ENCODE measurements at regions not wholly inside any gene's neighbourhood (a gene's known extent, or its start where the extent isn't known, plus 50 kb on each side); places are given as distances from the start of the nearest gene placed in this dataset.

DNA sequence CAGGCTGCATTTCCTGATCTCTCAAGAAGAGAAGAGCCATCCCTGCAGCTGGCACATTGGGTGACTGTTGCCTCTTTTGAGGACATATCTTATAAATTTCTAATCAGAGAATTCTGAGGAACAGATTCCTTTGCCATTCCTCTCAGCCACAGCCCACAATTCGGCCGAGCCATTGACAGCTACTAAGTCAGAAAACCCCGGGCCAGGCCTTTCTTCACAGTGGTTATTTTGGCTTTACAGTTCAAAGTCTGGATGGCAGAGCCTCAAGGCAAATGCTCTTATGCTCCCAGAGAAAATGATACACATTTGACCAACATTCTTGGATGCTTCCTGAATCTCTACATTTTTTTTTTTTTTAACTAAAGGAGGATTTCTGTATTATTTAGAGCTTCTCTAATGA, 138.4 kb upstream of the FRMD6 start:
- no peak for DNase-seq

DNA sequence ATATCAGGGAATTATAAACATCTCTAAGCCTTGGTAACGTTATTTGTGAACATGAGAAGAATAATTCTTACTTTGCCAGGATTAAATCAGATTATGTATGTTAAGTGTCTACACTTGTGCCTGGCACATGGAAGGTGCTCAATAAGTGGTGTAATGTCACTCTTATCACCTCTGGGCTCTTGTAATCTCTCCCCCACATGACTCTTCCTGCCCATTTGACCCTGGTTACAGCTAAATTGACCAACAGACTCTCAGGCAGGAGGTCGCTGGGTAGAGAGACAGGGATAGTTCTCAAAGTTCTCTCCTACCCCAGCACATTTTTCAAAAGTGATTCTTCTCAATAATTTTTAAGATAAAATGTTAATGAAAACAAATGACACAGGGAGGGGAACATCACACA, 137.8 kb upstream of the FRMD6 start:
- DNase-seq, result no peak

DNA sequence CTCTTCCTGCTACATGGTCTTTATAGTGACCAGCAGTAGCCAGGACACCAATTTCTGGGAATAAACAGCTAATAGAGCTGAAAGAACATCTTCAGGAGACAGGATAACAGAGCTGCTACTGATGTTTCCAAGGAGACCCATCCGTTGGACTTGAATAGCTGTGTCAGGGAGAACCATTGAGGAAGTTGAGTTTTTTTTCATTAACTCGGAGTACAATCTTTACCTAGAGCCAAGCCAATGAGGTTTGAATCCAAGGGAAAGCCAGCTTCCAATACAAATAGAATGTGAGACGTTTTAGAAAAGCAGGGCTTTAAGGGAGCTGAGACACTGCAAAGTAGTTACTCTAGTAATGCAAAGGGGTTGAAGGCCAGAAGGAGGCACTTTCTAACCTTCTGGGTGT, 136.1 kb upstream of the FRMD6 start:
- DNase-seq, result no peak

DNA sequence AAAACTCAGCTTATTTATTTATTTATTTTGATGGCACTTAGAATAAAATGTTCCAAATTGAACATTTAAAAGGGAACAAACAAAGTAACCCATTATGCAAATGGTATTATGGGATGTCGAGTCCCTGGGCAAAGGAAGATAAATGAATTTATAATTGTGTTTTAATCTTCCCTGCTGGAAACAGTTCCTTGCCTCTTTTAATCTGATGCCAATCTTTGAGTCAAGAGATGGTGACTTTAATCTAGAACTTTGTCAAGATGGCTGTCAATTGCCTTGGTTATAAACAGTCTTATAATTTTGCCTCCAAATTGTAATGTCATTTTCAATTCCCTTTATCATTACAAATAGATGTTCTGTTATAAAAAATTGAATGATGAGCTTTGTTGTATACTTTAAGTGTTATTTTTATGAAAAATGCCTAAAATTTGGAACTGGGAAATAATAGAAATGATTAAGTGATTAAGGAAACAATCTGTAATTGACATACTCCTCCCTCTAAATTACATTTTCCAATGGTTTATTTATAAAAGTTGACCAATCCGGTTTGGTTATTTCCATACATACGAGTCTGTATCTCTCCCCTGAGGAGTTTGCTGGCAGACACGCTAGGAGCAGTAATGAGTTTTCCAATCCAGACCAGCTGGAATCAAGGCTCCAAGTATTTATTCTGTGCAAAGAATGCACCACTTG, 134.9 kb upstream of the FRMD6 start:
- DNase-seq, result no peak

DNA sequence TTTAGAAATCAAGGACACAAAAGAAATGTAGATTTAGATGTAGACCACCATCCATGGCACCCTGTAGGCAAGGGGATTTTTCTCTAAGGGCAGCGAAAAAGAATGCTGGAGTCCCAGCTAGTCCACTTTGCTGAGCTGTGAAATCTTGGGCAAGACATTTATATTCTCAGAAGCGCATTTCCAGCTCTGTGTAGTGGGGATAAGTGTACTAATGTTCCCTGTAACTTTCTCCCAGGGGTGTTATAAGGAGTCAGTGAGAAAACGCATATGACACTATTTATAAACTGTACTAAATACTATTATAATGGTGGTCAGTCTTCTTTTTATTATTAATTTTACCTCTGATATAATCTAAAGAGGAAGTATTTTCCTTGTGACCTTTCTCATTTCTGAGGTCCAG, 133.4 kb upstream of the FRMD6 start:
- no peak for DNase-seq

DNA sequence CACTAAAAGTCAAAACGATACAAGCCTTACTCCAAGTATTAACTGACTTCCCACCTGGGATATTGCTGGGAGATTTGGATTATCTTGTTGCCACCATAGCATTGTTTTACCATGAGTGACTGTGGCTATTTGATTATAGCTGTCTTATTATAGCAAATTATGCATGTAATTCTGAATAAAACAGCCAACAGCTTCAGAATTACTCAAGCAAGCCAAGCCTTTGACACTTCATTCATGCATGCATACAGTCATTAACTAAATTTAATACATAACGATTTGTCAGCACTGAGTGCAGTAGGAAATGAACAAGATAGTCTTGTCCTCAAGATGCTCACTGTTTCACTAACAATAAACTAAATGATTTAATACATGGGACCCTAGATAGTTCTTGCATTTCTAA, 133.0 kb upstream of the FRMD6 start:
- no peak for DNase-seq

DNA sequence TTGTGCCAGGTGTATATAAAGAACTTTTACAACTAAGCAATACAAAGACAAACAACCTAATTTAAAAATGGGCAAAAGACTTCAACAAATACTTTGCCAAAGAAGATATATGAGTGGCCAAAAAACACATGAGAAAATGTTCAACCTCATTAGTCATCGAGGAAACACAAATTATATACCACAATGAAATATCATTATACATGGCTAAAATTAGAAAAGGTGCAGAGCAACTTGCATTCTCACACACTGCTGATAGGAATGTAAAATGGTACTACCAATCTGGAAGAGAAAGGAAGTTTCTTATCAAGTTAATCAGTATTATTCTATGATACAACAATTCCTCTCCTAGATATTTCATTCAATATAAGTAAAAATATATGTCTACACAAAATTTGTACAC, 131.6 kb upstream of the FRMD6 start:
- DNase-seq, result no peak

DNA sequence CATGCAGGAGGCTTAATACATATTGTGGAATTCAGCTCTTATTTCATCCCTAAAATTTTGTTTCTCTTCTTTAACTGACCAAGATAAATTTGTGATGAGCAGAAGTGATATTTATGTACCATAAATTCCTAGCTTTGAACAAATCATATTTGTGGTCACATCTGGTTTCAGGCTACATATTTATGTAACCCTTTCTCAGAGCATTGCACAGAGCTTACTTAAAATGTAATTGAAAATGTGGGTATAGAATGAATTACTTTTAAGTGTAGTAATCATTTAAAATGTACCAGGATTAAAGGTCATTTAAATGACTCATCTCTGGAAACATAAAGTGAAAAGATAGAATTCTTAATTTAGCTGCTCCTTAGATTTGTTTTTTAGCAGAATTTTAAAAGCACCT, 129.9 kb upstream of the FRMD6 start:
- no peak for DNase-seq

DNA sequence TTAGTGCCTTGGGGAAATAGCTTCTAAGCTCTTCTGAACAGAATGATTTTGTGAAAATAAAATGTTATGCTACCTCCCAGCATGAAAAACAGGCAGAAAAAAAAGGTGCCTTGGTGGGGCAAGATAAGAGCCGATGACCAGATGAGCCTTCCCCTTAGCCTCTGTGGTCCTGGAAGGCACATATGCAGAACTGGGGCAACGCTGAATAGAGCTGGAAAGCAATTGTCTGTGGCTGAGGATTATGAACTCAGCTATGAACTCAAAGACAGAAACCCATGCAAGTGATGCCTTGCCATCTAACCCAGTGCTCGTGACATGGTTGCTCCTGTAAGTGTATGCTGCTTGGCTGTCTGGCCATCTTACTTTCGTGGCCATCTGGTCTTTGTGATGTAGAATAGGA, 128.5 kb upstream of the FRMD6 start:
- no peak for DNase-seq

DNA sequence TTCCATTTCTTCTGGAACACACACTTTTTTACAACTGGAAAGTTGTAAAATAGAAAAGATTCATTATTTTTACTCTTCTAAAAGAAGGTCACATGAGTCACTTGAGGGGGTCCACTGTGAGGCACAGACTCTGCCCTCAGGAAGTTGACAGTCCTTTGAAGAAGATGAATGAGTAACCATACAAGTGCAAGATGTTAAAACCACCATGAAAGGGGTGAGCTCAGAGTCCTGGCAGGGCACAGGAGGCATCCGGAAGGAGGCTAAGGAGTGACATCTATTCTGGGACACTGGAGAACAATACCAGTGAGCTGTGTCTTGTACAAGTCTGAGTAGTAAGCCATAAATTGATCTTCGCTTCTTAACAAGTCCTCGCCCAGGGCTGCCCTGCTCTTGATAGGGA, 126.0 kb upstream of the FRMD6 start:
- no peak for DNase-seq

DNA sequence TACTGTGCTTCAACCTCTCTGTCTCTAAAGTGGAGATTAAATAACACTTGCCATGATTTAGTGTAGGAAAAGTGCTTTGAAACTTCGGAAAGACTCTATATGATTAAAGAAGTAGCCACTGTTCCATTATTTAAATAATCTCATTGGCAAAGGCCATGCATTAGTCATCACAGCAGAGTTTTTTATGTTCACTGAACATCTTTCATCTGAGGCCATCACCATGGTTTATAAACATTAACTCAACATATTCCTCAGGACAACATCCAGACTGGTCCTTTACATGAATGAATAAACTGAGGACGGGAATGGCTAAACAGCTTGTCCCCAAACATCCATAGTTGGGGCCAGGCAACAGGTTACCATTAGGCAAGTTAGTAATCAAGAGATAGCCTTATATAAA, 124.6 kb upstream of the FRMD6 start:
- DNase-seq, result no peak

DNA sequence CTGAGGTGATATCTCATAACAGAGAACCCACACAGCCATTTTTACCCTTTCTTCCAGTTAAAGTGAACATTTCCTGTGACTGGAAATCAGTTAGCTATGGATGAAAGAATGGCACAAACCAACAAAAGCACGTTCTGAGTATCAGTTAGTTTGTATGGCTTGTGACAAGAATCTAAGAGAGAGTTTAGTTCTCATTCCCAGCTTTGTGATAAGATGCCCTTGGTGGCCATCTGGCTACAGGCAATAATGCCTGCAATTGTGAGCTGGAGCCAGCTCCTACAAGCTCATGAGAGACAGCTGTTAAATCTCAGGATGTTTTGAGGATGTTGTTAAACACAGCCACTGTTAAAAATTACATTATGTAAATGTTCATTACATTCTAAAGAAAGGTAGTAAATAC, 122.0 kb upstream of the FRMD6 start:
- no peak for DNase-seq

DNA sequence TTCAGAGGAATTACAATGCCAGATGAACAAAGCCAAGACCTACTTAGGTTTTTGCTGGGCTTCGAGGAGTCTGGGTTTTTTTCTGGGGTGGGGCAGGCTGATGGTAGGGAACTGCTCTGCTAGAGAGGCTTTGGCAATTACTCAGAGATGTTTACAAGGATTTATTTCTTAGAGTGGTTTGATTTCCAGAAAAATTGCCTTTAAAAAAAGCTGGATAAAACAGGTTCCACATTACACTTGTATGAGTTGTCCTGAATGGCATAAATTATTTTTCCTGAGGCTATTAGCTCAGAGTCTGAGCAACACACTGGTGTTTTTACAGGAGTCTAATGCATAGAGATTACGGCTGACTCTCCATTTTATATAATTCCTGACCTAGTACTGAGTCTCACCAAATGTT, 118.5 kb upstream of the FRMD6 start:
- no peak for DNase-seq

DNA sequence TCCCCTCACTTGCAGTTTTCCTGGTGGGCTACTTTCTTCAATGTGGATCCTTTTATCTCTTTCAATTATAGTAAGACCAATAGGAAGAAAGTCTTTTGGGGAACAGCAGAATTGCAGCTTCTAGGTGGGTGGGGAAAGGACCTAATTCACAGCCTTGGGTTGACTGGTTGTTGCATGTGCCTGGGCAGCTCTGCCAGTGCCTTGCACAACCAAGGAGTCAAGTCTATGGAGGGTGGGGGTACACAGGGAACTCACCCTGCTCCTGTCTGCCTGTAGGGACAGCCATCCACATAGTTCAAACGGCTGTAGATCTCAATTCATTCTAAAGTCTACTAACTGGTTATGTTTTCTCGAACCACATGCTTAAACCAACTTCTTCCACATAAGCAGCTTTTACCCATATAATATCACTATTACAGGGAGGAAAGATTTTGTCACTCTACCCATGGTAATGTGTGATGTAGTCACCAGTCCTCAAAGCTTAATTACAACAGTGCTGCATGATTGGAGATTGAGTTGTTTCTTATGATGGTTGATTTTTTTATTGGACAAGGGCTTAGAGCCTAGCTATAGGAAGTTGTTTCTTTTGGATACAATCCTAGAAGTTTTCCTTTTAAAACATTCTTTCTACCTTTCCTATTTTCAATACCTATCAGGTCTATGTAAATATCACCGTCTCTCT, 117.7 kb upstream of the FRMD6 start:
- no peak for DNase-seq

DNA sequence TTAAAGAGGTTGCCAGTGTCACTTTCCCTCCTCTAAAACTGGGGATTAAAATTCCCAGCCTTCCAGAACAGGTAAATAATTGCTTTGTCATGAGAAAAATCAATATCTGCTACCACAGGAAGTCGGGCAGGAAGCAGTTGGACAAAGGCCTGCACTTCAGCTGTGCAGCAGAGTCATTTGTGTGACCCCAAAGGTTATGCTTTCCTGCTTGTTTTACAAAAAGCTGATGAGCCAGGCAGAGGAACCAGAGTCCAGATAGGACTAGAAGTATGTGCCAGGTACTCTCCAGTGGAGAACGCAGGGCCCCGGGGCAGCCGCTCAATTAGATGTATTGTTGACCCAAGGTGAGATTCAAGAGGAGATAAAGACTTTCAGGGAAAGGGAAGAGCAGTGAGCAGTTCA, 117.1 kb upstream of the FRMD6 start:
- DNase-seq, result no peak

DNA sequence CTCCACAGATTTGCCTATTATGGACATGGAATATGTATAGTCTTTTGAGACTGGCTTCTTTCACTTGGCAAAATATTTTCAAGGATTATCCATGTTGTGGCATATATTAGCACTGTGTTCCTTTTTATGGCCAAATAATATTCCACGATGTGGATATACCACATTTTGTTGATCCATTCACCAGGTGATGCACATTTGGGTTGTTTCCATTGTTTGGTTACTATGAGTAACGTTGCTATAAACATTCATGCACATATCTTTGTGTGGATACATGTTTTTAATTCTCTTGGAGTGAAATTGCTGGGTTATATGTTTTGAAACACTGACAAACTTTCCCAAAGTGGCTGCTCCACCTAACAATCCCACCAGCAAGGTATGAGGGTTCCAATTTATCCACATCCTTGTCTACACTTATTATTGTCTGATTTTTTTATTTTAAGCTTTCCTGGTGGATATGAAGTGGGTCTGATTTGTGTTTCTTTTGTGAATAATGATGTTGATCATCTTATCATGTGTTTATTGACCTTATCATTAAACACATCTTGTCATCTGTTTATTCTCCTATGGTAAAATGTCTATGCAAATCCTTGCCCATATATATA, 116.2 kb upstream of the FRMD6 start:
- no peak for DNase-seq

DNA sequence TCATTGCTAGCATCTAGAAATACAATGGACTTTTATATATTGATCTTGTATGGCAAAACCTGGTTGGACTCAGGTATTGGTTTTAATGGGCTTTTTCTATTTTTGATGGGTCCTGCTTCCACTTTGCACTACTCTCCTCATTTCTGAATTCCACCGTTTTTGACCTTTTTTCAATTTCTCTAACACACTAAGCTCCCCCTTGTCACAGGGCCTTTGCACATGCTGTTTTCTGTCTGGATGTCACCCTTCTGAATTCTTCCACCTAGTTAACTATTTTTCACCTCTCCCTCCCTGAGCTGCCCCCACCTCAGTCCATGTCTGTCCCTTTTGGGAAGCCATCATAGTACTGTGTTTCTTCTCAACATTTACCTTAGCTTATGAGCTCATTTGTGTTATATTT, 112.7 kb upstream of the FRMD6 start:
- no peak for DNase-seq

DNA sequence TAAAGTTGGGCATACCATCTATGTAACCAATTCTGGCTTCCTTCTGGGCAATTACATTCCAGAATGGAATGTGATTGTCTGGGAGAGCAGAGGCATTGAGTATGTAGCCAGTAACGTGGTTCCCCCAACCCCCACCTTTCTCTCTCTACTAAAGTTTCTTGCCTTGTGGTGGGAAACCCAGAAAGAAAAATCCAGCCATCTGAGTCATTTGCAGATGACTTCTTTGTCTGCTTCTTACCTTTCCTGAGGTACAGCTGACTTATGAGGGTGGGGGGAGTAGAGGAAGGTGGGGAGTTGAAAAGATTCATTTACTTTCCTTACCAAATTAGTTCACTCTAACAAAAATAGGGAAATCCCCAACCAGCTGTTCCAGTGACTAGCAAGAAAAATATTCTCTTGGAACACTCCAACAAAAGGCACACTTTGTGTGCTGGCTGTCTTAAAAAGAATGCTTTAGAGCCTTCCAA, 112.1 kb upstream of the FRMD6 start:
- no peak for DNase-seq

DNA sequence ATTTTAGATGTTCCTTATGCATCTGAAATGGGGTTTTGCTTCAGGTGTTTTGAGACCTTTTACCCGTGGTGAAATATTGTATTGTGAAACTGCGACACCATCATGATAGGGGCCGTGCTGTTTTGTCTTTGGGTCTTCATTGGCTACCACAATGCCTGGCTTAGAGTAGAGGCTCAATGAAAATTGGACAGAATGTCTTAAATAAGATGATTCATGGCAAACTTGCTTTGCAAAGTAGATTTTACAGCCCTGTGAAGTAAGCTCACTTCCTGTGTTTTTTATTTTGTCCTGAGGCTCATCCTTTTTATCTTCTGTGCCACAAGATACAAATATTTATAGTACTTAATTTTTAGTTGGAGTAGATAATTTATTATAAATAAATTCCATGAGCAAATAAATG, 111.3 kb upstream of the FRMD6 start:
- no peak for DNase-seq

DNA sequence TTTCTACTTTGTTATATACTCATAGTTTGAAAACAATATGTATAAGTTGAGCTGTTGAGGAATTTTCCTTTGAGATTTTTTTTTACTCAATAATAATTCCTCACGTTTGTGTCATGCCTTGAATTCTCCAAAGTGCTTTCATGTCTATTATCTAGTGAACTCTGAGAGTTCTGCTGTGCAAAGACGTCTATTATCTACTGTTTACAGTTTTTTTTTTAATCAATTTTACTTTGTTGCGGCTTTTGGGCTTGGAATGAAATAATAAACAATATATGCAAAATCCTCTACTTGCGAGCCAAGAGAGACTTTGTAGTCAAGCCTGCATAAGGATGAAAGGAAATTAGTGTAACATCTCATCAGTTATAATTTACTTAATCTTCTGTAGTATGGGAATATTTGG, 107.2 kb upstream of the FRMD6 start:
- no peak for DNase-seq

DNA sequence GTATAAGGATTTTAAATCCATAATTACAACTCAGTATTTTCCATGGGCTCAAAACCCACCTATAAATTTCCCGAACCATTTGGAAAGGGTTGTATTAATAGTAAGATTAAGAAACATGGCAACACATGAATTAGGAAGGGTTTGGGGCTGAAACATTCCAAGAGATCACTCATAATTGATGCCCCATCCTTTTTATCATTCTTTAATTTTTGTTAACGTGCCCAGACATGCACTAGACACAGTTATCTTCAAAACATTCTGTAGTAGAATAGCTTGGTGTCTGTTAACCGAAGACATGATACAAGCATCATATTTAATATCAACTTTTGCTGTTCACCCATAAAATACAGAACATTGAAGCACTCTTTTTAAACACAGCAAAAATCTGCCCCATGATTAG, 106.8 kb upstream of the FRMD6 start:
- no peak for DNase-seq

DNA sequence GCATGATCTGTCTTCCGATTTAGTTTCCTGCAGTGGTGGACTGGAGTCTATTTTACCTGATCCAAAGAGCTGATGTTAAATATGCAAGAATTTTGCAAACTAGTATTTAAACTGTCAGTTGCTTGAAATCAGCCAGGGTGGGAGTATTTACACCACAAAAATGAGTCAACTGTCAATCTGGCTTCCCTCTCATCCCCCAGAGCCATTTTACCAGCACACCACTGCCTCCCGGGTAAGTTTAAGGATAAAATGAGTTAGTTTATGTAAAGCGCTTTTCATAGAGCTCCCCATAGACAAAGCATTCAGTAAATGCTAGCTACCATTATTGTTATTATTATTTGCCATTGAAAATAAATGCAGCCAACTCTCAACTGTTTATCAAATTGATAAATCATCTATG, 106.3 kb upstream of the FRMD6 start:
- DNase-seq, result no peak

DNA sequence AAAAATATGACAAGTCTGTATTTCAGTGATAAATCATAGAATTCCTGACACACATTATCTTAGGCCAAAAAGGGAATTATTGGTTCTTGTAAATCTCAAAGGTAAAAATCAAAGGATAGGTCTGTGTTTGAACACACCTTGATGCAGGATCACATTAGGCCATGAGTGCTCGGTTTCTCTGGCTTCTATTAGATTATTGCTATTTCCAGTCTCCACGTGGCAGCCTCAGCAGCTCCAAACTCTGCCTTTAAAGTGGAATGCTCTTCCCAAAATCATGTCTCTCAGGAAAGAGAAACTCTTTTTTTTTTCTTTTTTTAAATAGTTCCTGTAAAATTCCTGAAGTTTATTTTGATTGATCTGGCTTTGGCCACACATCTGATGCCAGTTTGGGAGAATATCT, 105.6 kb upstream of the FRMD6 start:
- no peak for DNase-seq
